Peyer's patch (tissue), 4 donors: ENCODE measurements at regions not wholly inside any gene's neighbourhood (a gene's known extent, or its start where the extent isn't known, plus 50 kb on each side); places are given as distances from the start of the nearest gene placed in this dataset.

Source experiments
- CTCF ChIP-seq, 6 experiments: fragments of 450-650 bp in 4 of 6; fragments of 200-600 bp in 2 of 6; sonication (generic) in 1 of 6; IDR thresholded peaks; one replicate each; pipeline ENCODE4 v1.5.1; 2017 to 2019; ENCODE audit warnings: antibody characterized with exemption in 6 of 6, mild to moderate bottlenecking in 3 of 6, moderate library complexity in 1 of 6
- POLR2A ChIP-seq, 2 donors: fragments of 450-650 bp; IDR thresholded peaks; one replicate each; pipeline ENCODE4 v1.5.1; 2017; ENCODE audit warnings: antibody characterized with exemption in 2 of 2, mild to moderate bottlenecking in 2 of 2, moderate library complexity in 2 of 2

- TF ChIP-seq CTCF (IDR thresholded peaks at IDR 0.05) (no peak), POLR2A (IDR thresholded peaks at IDR 0.05) (no peak)
Observed at GRCh38 chr17:73787076-73788059, 143.1 kb upstream of the SDK2 start.
